ENCODE measurements at regions not wholly inside any gene's neighbourhood (a gene's known extent, or its start where the extent isn't known, plus 50 kb on each side); places are given as distances from the start of the nearest gene placed in this dataset.
A peak's percentile ranks its signal among the peaks of the same experiment; 100 is the strongest.

DNA sequence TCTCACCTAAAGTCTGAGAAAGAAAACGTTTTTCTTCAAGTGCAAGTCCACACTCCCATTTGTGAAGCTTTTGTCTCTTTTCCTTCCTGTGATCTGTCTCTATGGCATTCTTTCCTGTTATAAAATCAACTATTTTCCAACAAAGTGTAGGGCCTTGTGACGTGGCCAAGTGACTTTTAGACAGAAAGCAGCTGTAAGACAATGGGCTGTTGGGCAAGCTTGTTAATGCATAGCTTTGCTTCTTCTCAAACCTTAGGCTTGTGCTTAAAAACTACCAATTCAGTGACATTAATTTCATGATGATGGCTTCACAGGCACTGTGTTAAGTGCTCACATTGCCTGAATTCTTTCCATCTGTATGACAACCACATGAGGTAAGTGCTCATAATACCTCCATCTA is 83.5 kb downstream of the VCY1B start:
- no peak for DNase-seq (ENCODE audit: low read depth in 3 of 3)

DNA sequence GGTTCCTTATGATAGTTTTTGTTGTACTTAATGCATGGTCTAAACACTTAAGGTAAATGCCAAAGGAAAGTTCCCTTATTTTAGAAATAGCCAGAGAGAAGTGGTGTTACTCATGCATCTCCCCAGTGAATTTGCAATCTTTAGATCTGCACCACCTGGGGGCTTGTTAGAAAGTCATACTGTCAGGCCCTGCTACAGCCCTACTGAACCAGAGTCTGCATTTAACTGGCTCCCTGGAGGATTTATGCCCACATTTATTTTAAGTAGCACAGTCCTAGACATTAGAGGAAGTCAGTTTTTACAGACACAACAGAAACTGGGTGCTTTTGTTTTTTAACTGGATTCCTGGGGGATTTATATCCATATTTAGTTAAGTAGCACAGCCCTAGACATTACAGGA is 89.6 kb downstream of the VCY1B start:
- DNase-seq (ENCODE audit: low read depth in 3 of 3): no peak

DNA sequence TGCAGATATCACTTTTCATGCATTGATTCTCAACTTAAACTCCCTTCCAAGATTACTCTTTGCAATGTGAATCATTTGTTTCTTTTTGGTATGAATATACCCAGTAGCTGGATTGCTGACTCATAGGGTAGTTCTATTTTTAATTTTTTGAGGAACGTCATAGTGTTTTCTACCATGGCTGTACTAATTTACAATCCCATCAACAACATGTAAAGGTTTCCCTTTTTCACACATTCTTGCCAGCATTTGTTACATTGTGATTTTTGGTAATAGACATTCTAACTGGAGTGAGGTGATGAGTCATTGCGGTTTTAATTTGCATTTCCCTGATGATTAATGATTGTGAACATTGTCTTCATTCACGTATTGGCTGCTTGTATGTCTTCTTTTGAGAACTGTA is 126.7 kb downstream of the VCY1B start:
- DNase-seq (ENCODE audit: low read depth in 3 of 3): no peak

DNA sequence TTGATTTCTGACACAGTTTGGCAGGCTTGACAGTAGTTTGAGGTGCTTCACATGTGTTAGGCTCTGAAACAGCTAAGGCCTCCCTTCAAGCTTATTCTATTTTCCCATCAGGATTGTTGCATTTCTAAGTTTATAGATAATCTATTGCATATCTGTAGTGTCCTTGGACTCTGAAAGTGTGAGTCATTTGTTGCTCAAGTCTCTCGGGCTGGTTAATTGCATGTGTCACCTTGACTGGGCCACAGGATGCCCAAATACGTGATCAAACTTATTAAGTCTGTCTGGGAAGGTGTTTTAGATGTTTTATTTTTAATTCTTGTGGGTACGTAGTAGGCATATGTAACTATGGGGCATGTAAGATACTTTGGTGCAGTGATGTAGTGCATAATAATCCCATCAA is 166.0 kb downstream of the VCY1B start:
- DNase-seq (ENCODE audit: low read depth in 3 of 3): no peak

DNA sequence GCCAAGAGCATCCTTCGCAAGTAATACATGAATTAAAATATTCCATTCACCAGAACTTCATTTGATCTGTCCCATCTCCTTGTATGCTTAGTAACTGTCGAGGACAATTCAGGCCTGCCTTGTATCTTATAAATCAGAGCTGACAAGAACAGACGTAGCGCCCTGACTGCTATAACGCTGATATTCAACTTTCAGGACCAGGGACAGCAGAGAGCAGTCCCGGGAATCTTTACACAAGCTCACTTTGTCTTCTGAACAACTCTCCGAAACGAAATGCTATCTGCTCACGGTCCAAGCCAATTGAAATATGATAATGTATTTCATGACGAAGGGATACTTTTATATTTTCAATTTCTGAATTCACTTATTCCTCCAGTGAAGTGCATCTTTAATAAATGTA is 175.7 kb downstream of the VCY1B start:
- DNase-seq (ENCODE audit: low read depth in 3 of 3): no peak

DNA sequence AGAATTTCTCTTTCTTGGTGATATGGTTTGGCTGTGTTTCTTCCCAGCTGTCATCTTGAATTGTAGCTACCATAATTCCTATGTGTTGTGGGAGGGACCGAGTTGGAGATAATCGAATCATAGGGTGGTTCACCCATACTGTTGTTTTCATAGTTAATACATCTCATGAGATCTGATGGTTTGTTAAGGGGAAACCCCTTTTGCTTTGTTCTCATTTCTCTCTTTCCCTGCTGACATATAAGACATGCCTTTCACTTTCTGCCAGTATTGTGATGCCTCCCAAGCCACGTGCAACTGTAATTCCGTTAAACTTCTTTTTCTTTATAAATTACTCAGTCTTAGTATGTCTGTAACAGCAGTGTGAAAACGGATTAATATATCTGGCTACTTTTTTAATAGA is 179.0 kb downstream of the VCY1B start:
- DNase-seq (ENCODE audit: low read depth in 3 of 3): no peak

DNA sequence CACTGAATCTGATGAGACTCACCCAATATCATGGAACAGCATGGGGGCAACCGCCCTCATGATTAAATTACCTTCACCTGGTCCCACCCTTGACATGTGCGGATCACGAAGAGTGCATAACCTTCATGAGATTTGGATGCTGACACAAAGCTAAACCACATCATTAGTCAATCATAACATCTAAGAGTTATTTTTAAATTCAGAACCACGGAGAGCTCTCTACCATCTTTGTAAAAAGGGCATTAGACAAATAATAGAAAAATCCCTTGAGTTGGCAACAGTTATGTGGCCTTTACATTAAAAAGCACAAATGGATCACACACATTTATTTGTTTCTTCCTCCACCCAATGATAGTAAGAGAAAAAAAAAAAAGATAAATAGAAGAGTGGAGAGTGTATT is 182.2 kb downstream of the VCY1B start:
- no peak for DNase-seq (ENCODE audit: low read depth in 3 of 3)

DNA sequence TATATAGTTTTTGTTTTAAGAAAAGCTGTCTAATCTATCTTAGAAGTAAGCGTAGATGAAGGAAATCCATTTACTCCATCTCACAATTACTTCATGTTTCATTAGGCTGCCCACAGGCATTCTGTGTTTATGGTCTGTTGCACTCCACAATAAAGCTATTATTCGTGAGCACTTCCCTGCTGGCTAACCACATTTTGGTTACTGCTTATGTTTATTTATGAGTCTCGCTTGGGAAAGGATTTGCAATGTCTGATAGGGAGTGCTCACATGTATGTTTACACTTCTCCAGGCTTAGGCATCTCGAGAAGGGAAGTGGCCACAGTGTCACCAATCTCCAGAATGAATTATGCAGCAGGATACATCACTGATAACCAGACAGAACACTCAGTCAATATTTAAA is 190.9 kb downstream of the VCY1B start:
- no peak for DNase-seq (ENCODE audit: low read depth in 3 of 3)

DNA sequence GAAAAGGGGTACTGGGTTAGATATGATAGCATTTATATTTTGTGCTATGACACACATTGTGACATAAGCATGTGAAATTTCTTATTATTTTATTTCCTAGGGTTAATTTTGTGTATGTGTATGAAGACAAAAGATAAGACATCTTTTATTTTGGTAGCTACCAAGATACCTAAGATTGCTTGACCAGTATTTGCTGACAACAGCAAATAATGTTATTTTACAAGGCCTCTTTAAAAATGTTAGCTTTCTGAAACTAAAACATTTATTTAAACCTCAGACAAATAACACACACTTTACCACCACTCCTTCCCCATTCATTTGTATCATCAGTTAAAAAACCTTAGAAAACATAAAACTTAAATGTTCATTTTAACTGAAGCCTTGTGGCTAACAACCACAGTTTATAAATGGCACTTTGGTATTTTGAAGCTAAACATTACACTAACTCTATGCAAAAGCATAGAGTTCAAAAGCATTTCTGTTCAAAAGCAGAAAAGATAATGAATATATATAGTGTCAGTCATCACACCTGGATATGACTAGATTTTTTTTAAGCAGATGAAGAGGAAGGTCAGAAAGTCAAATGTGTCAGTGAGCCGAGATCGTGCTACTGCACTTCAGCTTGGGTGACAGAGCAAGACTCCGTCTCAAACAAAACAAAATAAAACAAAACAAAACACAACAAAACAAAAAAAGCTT is 193.0 kb downstream of the VCY1B start:
- no peak for DNase-seq (ENCODE audit: low read depth in 3 of 3)

DNA sequence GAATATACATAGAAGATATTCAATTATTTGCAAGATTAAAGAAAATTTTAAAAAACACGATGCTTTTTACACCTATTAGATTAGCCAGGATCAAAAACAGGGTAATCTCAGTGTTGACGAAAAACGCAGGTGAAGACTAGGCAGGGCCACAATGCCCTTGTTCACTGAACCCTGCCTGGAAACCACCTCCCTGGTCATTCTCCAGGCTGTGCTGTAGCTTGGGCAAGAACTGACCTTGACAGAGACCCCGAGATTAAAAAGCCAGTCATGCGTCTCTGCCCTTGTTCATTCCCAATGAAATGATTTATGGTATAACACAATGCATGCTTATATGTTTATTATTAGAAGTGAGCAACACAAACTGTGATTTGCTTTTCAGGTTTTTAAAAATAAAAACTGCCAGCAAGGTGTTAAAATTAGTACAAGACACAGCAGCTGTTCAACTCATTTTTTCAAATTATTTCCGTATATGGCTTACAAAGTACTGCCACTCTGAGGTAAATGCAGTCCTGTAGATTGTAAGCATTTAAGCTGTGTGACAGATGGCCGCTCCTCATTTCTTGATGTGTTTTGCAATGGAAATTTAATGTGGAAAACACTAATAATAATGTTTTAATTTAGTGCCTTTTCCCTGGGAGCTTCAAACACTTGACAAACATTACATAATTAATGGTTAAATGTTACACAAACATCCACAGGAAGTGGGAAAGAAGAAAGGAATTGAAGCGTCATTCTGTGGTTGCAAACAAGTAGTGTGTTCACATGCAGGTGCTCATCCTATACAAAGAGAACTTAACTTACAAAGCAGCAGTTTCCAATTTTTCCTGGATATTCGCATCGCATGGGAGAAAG is 200.2 kb downstream of the VCY1B start:
- DNase-seq (ENCODE audit: low read depth in 3 of 3): no peak

DNA sequence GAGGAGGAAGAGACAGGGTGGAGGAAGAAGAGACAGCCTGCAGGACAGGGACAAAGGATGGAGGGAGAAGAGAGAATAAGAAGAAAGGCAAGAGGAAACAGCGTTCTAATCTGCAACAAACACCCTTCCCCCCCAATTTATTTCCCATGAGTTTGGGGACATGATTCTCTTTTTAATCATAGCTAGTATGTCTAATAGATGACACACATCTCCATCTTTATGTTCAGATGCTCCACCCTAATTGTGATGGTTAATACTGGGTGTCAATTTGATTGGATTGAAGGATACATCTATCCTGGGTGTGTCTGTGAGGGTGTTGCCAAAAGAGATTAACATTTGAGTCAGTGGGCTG is 200.8 kb downstream of the VCY1B start:
- DNase-seq (ENCODE audit: low read depth in 3 of 3): no peak

DNA sequence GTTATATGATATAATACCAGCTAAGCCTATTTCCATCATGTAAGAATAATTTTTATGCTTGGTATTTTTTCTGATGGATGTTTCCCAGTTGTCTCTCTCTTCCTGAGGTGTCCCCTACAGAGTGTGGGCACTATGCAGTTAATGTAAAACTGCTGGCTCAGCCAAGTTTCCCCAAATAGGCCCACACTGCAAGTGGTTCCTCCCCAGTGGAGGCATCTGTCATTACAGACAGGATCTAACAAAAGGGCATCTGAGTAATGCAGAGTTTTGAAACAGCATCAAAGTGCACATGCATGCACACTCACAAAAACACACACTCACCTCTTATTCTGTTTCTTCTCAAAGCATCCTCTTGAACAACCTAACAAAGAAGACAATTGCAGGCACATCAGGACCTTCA is 221.0 kb downstream of the VCY1B start:
- no peak for DNase-seq (ENCODE audit: low read depth in 3 of 3)

DNA sequence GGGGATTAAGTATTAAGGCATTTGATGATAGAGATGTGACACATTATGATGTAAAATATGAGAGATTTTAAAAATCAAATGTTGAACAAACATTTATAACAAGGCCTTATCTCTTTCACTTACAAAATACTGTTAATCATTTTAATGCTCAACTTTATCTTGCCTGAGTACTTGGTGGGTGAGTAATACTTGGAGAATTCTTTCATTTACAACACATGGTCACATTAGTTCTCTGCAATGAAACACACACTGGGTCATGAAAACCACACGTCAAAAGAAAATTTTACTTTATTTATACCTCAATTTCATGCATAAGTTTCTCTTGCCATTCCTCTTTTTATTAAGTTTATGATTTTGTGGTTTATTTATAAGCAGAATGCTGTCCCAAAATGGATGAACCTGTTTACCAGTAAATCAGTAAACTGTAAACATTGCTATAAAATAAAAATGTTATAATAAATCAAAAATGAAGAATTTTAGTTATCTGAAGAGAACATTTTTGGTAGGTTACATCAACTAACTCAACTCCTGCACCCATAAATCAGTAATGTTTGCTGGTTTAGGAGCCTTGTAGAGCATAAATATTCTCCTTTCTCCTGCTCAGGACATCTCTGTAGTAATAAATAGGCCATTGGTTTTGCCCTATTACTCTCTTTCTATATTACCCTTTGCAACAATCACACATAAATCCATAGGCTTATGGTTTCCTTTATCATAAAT is 233.5 kb upstream of the NLGN4Y start:
- DNase-seq (ENCODE audit: low read depth in 3 of 3): no peak

DNA sequence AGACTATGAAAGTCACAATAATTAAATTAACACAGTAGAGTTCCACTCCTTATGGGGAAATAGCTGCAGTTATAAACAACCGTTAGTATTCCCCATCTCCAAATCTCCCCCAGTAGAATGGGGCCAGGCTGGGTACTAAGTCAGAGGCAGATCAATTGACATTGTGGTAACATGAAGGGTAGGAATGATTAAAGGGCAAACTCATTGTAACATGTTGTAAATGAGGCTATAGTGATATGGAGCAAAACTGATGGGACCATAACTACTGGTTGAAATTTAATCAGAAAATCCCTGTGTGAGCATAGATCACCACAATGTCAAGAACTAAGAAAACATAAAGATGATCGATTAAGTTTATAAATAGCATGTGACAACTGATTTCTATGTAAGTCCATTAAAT is 231.9 kb upstream of the NLGN4Y start:
- DNase-seq (ENCODE audit: low read depth in 3 of 3): no peak

DNA sequence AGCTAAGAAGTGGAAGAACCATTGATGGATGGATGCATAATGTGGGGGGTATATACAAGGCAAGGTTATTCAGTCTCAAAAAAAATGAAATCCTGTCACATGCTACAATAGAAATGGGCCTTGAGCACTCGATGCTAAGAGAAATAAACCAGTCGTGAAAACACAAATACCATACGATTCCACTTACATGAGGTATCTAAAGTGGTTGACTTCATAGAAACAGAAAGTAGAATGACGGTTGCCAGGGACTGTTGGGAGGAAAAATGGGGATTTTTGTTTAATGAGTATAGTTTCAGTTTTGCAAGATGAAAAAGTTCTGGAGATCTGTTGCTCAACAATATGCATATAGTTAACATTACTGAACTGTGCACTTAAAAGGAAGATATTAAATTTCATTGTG is 223.6 kb upstream of the NLGN4Y start:
- DNase-seq (ENCODE audit: low read depth in 3 of 3): no peak

DNA sequence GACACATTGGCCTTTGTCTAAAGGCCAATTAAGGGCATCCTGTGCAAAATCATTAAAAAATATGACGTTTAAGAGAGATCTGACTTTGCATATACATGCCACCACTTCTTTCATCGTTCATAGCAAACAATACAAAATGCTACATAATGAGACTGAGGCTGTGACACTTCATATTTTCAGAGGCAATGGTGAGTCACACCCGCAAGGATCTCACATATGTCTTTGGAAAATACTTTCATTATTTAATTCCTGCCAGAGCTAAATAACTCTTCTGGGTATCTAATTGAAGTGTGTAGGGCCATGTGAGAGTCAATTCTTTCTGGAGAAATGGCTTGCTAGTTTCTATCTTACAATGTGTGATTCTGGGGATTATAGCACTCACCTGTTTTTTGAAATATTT is 222.8 kb upstream of the NLGN4Y start:
- peak in 1 of 3 experiments; percentile 1 for DNase-seq (ENCODE audit: low read depth in 3 of 3)

DNA sequence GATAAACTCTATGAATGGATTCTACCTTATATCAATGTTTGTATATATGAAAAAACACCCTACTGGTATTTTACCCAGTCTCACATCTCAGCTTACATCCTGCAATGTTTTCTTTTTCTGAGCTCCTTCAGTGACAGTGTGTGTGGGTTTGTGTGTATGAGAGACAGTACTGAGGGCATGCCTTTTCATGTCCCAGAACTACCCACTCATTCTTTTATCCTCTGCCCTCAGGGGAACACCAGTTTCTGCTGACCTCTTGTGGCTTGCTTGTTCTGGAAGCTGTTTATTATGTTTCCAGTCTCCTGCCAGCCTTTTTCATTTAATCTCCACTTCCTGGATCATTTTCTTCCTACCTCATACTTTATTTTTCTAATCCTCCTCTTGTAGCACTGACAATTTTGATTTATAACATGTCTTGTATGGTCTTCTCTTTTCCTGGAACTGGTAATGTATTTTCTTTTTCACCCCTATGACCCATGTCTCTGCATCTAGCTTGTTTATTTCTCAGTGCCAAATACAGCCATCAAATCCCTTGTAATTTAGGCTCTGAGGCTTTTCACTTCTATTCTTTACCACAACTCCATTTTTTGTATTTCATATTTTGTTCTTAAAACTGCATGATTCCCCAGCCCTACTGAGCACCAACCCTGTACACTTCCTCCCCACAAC is 195.5 kb upstream of the NLGN4Y start:
- DNase-seq (ENCODE audit: low read depth in 3 of 3): no peak

DNA sequence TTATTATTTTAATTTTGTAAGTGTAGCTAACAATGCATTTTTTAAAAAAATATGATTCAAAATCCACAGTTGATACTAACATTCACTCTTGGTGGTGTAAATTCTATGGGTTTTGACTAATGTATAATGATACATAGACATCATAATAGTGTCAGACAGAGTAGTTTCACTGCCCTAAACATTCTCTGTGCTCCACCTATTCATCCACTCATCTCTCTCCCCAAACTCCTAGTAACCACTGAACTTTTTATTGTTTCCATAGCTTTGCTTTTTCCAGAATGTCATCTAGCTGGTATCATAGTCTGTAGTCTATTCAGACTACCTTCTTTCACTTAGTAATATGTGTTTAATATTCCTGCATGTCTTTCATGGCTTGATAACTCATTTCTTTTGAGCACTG is 194.0 kb upstream of the NLGN4Y start:
- no peak for DNase-seq (ENCODE audit: low read depth in 3 of 3)

DNA sequence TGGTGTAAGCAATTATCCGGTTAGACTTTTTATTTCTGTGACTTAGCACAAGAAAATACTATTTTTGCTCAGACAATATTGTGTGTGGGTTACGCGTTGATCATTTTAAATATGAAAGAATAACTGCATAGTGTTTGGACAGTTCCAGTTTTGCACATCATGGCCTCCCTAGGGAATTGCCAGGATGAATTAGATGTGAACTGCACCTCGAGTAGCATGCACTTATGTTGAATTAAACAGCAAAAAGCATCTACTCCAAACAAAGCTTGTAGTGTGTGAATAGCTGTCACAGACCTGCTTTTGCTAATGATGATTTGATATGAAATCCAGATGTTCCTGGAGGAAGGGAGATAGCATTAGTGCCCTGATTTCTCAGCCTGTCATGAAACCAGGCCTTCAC is 184.8 kb upstream of the NLGN4Y start:
- no peak for DNase-seq (ENCODE audit: low read depth in 3 of 3)

DNA sequence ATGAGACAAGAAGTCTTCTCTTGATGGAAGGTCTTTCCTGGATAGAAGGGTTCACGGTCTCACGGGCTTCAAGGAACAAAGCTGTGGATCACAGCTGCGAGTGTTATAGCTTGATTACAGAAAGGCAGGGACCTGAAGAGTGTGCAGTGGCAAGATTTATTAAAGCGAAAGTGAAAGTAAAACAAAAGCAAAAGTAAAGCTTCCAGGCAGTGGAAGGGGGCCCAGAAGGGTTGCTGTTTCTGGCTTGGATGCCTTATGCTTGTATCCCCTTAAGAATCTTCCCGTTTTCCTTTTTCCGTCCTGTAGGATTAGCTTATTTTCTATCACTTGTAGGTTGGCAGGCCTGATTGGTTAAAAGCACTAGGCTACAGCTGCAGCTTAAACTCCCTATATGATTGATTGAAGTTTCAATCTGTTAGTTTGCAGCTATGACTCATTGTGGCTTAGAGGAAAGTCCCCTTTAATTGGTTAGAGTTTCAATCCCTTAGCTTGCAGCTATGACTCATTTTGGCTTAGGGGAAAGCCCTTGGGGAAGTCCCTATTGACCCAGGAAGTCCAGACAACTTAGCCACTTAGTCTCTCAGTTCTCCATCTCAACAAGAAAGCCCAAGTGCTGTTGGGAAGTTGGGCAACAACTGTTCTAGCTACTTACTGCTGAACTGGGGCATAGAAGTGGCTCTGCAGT is 183.7 kb upstream of the NLGN4Y start:
- DNase-seq (ENCODE audit: low read depth in 3 of 3): peak in 1 of 3 experiments; percentile 21

DNA sequence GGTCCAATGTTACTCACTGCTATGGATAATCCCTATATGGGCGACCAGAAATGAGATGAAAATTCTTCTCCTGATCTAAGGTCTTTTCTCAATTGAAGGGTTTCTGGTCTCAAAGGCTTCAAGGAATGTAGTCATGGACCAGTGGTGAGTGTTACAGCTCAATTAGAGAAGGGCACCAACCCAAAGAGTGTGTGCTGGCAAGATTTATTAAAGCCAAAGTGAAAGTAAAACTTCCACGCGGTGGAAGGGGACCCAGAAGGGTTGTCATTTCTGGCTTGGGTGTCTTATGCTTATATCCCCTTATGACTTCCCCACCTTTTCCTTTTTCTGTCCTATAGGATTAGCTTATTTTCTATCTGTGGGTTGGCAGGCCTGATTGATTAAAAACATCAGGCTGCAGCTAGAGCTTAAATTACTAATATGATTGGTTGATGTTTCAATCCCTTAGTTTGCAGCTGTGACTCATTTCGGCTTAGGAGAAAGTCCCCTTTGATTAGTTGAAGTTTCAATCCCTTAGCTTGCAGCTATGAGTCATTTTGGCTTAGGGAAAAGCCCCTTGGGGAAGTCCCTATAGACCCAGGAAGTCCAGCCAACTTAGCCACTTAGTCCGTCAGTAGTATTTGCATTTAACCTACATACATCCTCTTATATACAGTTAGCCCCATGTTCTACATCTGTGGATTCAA is 179.5 kb upstream of the NLGN4Y start:
- no peak for DNase-seq (ENCODE audit: low read depth in 3 of 3)
